HG02852 (cell line): ENCODE measurements at regions not wholly inside any gene's neighbourhood (a gene's known extent, or its start where the extent isn't known, plus 50 kb on each side); places are given as distances from the start of the nearest gene placed in this dataset.

ENCODE experiments used
- ATAC-seq: cut with Tn5 transposase; IDR thresholded peaks from one replicate; pipeline ENCODE4 v1.9.1; 2021; ENCODE audit warnings: mild to moderate bottlenecking, moderate library complexity; ENCODE audit not compliant: unreplicated experiment

- ATAC-seq: no peak
Observed at GRCh38 chr2:167462379-167462778, 574.1 kb downstream of the XIRP2 start.

DNA sequence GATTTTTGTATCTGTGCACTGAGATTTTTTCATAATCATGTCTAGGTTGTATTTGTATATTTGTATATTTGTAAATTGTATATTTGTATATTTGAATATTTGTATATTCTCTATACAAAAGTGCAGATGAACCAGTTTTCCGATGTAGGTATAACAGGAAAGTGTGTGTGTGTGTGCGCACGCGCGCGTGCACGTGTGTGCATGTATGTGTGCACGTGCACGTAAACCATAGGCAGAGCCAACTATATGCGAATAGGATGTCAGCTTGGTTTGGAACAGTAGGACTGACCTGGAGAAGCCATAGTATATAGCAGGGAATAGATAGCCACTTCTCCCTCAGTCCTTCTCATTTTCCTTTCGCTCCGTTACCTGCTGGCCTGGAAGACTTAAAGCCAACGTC lies 565.8 kb downstream of the XIRP2 start:
- ATAC-seq: no peak

DNA sequence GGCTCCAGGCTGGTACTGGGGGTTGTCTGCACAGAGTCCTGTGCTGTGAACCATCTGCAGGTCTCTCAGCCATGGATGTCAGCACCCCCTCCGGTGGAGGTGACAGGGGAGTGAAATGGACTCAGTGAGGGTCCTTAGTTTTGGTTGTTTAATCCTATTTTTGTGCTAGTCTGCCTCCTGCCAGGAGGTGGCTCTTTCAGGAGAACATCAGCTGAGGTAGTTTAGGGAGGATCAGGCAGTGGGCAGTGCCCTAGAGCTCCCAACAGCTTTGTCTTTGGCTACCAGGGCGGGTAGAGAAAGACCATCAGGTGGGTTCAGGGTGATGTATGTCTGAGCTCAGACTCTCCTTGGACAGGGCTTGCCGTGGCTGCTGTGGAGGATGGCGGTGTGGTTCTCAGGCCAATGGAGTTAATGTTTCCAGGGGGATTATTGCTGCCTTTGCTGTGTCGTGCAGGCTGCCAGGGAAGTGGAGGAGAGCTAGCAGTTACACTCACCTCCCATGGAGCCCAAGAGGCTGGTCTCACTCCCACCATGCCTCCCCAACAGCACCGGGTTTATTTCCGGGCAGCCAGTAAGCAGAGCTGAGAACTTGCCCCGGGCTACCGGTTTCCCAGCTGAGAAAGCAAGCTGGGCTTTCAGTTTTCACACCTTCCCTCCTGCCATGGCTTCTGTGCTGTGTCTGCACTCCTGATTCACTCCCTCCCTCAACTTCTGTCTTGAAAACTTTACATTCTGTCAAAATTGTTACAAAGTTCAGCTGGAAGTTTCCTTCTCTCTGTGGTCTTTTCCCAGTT lies 563.4 kb downstream of the XIRP2 start:
- ATAC-seq: no peak

GRCh38 chr2:167450364-167450763 lies 562.1 kb downstream of the XIRP2 start:
- no peak for ATAC-seq

GRCh38 chr2:167440382-167440781 lies 552.1 kb downstream of the XIRP2 start:
- ATAC-seq: no peak

DNA sequence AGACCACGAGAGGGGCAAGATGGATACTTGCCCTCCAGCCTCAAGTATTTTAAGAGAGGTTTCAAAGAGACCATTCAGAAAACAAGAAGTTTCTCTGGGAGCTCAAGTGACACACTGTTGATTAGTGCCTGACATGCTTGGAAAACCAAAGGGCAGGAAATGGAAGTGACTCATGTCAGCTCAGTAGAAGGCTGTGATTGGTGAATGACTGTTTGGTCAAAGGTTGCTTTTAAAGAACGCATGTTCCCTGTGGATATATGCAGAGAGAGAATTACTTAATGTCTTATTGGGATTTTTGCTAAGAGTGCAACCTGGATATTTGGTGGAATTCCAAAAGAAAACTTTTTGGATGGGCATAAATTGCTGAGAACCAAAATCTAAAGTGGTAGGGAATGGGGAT lies 549.9 kb downstream of the XIRP2 start:
- ATAC-seq: no peak

GRCh38 chr2:167431949-167432348 lies 543.7 kb downstream of the XIRP2 start:
- ATAC-seq: no peak

GRCh38 chr2:167430447-167430846 lies 542.2 kb downstream of the XIRP2 start:
- ATAC-seq: no peak

DNA sequence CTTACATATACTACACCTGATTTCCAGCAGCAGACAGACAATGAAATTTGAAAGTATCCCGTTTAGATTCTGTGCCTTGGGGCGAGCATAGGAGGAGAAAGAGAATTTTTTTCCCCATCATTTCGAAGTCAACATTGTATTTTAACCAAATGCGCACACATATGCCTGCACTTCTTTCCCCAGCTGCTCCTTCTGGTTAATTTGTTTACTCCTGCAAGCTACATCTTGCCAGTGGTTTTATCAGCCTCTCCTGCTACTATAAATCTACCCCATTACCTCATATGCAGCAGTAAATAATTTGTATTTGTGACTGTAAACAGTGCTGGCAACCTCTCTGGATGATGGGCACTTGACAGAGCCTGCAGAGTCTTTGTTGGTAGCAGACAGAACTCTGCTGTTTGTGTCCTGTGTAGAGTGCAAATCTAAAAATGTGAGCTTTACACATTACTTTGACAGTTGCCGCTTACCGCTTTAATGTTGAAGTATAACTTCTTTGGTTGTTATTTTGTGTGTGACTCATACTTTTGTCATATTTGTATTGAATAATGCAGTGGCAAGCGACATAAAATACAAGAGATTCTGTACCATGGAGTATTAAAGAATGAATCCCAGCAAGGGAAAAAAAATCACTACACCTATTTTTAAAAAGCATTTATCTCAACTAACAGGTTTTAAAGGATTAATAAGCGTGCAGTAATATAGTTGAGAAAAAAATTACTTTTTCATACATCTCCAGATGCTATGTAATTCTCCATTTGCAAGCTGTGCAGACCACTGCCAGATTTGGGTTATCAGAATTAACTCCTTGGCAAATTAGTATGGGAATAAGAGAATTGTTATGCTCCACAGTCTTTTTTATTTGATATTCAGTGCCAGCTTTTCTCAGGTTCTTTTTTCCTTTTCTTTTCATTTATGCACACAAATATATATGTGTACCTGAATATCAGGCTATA lies 536.8 kb downstream of the XIRP2 start:
- ATAC-seq: no peak

DNA sequence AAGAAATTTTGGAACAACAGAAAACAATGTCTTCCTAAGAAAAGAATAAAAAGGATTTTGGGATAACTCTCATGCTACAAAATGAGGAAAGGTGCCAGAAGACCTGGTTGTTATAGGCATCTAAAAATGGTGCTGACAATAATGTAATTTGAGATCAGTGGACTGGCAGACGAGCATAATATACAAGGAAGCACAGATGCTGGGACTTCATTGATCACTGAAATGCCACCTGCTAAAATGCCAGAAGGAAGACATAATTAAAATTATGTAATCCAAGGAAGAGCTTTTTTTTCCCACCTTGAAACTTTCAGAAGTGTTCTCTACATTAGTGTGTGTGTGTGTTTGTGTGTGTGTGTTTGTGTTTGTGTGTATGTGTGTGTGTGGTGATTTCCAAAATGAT lies 535.9 kb downstream of the XIRP2 start:
- no peak for ATAC-seq

GRCh38 chr2:167423731-167424130 lies 535.5 kb downstream of the XIRP2 start:
- no peak for ATAC-seq

DNA sequence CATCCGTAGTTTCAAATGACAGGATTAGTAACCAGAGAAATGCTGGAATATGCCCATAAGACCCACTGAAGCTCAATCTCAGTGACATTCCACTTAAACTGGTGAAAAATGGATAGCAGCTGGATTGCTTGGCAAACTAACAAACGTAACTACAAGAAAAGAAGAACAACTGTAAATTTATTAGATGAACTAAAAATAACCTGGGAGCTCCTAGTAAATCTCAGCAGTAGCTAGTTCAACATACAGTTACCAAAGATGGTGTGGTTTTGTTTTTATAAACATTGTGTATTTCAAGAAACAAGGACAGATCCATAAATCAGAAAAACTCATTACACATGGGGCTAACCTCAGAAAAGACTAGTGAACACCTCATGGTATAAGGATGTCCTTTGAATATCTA lies 531.9 kb downstream of the XIRP2 start:
- ATAC-seq: no peak

GRCh38 chr2:167415068-167415467 lies 526.8 kb downstream of the XIRP2 start:
- ATAC-seq: no peak

- ATAC-seq: no peak
Observed at GRCh38 chr2:167411367-167411766, 523.1 kb downstream of the XIRP2 start.

GRCh38 chr2:167406558-167406957 lies 518.3 kb downstream of the XIRP2 start:
- ATAC-seq: no peak

- no peak for ATAC-seq
Observed at GRCh38 chr2:167404627-167405284, 516.5 kb downstream of the XIRP2 start.

DNA sequence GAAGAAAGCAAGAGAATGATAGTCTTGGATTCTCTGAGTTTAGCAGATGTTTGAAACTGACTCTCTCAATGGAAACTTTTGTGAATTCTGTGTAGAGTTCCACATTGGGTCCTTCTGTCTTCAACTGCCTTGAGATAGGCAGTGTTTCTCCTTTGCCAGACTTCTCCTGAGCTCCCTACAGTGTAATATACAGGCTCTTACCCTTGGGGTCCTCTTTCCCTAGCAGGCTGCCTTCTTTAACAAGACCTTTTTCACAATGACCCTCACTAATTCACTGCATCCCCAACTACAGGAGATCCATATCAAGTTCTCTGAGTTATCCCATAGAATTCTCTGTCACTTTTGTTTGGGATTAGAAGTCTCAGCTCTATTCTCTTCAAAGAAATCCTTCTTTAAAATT lies 513.0 kb downstream of the XIRP2 start:
- ATAC-seq: no peak

- no peak for ATAC-seq
Observed at GRCh38 chr2:167400546-167400945, 512.3 kb downstream of the XIRP2 start.

- no peak for ATAC-seq
Observed at GRCh38 chr2:167398873-167399272, 510.6 kb downstream of the XIRP2 start.

GRCh38 chr2:167388901-167389300 lies 500.6 kb downstream of the XIRP2 start:
- ATAC-seq: no peak

DNA sequence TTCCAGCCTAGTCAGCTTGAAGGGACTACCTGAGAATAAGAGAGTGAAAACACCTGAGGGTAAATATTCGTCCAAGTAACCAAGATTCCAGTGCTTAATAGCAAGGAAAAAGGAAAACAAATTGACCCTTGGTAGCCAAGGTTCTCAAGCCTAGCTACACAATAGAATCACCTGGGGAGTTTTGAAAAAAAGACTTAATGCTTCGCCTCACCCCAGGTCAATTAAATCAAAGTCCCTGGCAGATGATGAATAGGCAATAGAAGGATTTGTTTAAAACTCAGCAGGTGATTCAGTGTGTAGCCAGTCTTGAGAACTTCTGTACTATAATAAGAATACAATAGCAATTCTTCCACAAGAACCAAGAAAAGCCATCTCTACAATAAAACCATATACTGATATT lies 500.2 kb downstream of the XIRP2 start:
- ATAC-seq: no peak
